Mesendoderm (in vitro differentiated cells): ENCODE measurements at regions not wholly inside any gene's neighbourhood (a gene's known extent, or its start where the extent isn't known, plus 50 kb on each side); places are given as distances from the start of the nearest gene placed in this dataset.

ENCODE experiments used
- DNase-seq: peaks from one replicate; pipeline ENCODE4 v3.0.0; 2013
- H2AK5ac ChIP-seq: 2 replicates; pipeline ENCODE4 v1.6.1; 2013; ENCODE audit warnings: low read length, inconsistent platforms
- H2BK120ac ChIP-seq: 2 replicates; pipeline ENCODE4 v1.6.1; 2013; ENCODE audit warnings: low read depth, mild to moderate bottlenecking, low read length, moderate library complexity, mixed read lengths
- H2BK15ac ChIP-seq: replicated peaks from 2 replicates; pipeline ENCODE4 v1.6.1; 2013; ENCODE audit warnings: low read depth, mild to moderate bottlenecking, moderate library complexity
- H2BK5ac ChIP-seq: 2 replicates; pipeline ENCODE4 v1.6.1; 2013; ENCODE audit warnings: low read length, inconsistent platforms
- H3K18ac ChIP-seq: 2 replicates; pipeline ENCODE4 v1.6.1; 2013; ENCODE audit warnings: mild to moderate bottlenecking, low read length, mixed read lengths
- H3K23ac ChIP-seq: one replicate; pipeline ENCODE4 v1.6.1; 2013; ENCODE audit warnings: low read length
- H3K27ac ChIP-seq: 2 replicates; pipeline ENCODE4 v1.5.1; 2013; ENCODE audit warnings: low read depth, mild to moderate bottlenecking, inconsistent platforms, low read length, moderate library complexity
- H3K27me3 ChIP-seq: 2 replicates; pipeline ENCODE4 v1.6.1; 2013; ENCODE audit warnings: low read length, control low read depth, mild to moderate bottlenecking, inconsistent platforms; ENCODE audit not compliant: insufficient read depth, poor library complexity
- H3K36me3 ChIP-seq: 2 replicates; pipeline ENCODE4 v1.6.1; 2013; ENCODE audit warnings: low read length, inconsistent platforms; ENCODE audit not compliant: control insufficient read depth, insufficient read depth
- H3K4ac ChIP-seq: one replicate; pipeline ENCODE4 v1.6.1; 2013; ENCODE audit warnings: low read depth, mild to moderate bottlenecking, low read length, moderate library complexity
- H3K4me1 ChIP-seq: 2 replicates; pipeline ENCODE4 v1.6.1; 2013; ENCODE audit warnings: low read depth, low read length, inconsistent platforms; ENCODE audit not compliant: control insufficient read depth
- H3K4me2 ChIP-seq: 2 replicates; pipeline ENCODE4 v1.6.1; 2013; ENCODE audit warnings: low read length
- H3K4me3 ChIP-seq: 2 replicates; pipeline ENCODE4 v1.5.1; 2013; ENCODE audit warnings: mild to moderate bottlenecking, low read length
- H3K56ac ChIP-seq: one replicate; pipeline ENCODE4 v1.6.1; 2013; ENCODE audit warnings: low read length
- H3K79me1 ChIP-seq: 2 replicates; pipeline ENCODE4 v1.6.1; 2013; ENCODE audit warnings: low read length, inconsistent platforms
- H3K79me2 ChIP-seq: 2 replicates; pipeline ENCODE4 v1.6.1; 2013; ENCODE audit warnings: mild to moderate bottlenecking, low read length; ENCODE audit not compliant: control insufficient read depth, insufficient read depth
- H3K9ac ChIP-seq: 2 replicates; pipeline ENCODE4 v1.6.1; 2013; ENCODE audit warnings: low read length, inconsistent platforms
- H4K5ac ChIP-seq: one replicate; pipeline ENCODE4 v1.6.1; 2013; ENCODE audit warnings: low read length
- H4K8ac ChIP-seq: one replicate; pipeline ENCODE4 v1.6.1; 2013; ENCODE audit warnings: low read depth, mild to moderate bottlenecking, control low read depth, low read length, moderate library complexity
- WGBS: extraction: QIAGEN DNeasy Blood & Tissue Kit; methylation state at CpG from one replicate; pipeline ENCODE4 v1.1.7; 2013; ENCODE audit warnings: low lambda C conversion rate, missing lambda C conversion rate; ENCODE audit not compliant: insufficient coverage; ENCODE audit errors: extremely low coverage; 5-methylcytosine and 5-hydroxymethylcytosine counted together

- Histone ChIP-seq H3K27ac (no peak overlapping the region), H3K36me3 (no peaks in the 10 kb centered on the region)
Observed at GRCh38 chr12:91417650-91418049, 235.0 kb upstream of the DCN start.

GRCh38 chr12:91414636-91415035 lies 232.0 kb upstream of the DCN start:
- no peak overlapping the region for H3K27ac ChIP-seq
- no peak overlapping the region for H3K4me2 ChIP-seq
- H3K79me2 ChIP-seq: no peaks in the 10 kb centered on the region
- no peaks in the 10 kb centered on the region for H3K79me1 ChIP-seq
- peaks cover 3% of the 10 kb centered on the region for H3K4me1 ChIP-seq
- H3K56ac ChIP-seq: no peak overlapping the region
- H3K27me3 ChIP-seq: no peaks in the 10 kb centered on the region
- no peak overlapping the region for H4K5ac ChIP-seq
- no peaks in the 10 kb centered on the region for H3K36me3 ChIP-seq
- no peak overlapping the region for H2BK5ac ChIP-seq
- no peak overlapping the region for H3K18ac ChIP-seq
- H2AK5ac ChIP-seq: no peak overlapping the region
- no peak overlapping the region for H3K4me3 ChIP-seq
- no peak for DNase-seq
- no peak overlapping the region for H3K9ac ChIP-seq
- no peak overlapping the region for H3K4ac ChIP-seq
- no peak overlapping the region for H2BK15ac ChIP-seq
- H4K8ac ChIP-seq: no peak overlapping the region
- no peak overlapping the region for H2BK120ac ChIP-seq
- H3K23ac ChIP-seq: no peak overlapping the region

More at GRCh38 chr12:91417650-91418049, 235.0 kb upstream of the DCN start:
- Histone ChIP-seq H3K4ac (no peak overlapping the region), H3K9ac (no peak overlapping the region), H3K4me2 (no peak overlapping the region), H4K8ac (no peak overlapping the region), H3K79me2 (no peaks in the 10 kb centered on the region), H2AK5ac (no peak overlapping the region), H2BK120ac (no peak overlapping the region), H3K23ac (no peak overlapping the region), H3K4me1 (peaks cover 3% of the 10 kb centered on the region), H3K56ac (no peak overlapping the region), H3K79me1 (no peaks in the 10 kb centered on the region), H2BK15ac (no peak overlapping the region), H4K5ac (no peak overlapping the region), H2BK5ac (no peak overlapping the region), H3K27me3 (no peaks in the 10 kb centered on the region), H3K4me3 (no peak overlapping the region), H3K18ac (no peak overlapping the region)
- WGBS: no CpG with 5 or more reads among the region's 3 CpGs
- DNase-seq: no peak

- Histone ChIP-seq H3K4me3 (no peak overlapping the region), H3K36me3 (no peaks in the 10 kb centered on the region), H3K23ac (no peak overlapping the region), H3K79me2 (no peaks in the 10 kb centered on the region), H2BK15ac (no peak overlapping the region), H2BK5ac (no peak overlapping the region), H3K4me1 (peaks cover 3% of the 10 kb centered on the region), H3K9ac (no peak overlapping the region), H4K5ac (no peak overlapping the region), H3K79me1 (no peaks in the 10 kb centered on the region), H4K8ac (no peak overlapping the region), H3K4ac (no peak overlapping the region), H3K4me2 (no peak overlapping the region), H3K27ac (no peak overlapping the region), H3K18ac (no peak overlapping the region), H3K56ac (no peak overlapping the region), H3K27me3 (no peaks in the 10 kb centered on the region), H2BK120ac (no peak overlapping the region), H2AK5ac (no peak overlapping the region)
- WGBS: no CpG with 5 or more reads among the region's 6 CpGs
- peak; percentile 47 for DNase-seq
Observed at GRCh38 chr12:91413581-91414546, 231.2 kb upstream of the DCN start.

GRCh38 chr12:91406920-91407341 lies 224.3 kb upstream of the DCN start:
- H3K4ac ChIP-seq: no peak overlapping the region
- H3K4me3 ChIP-seq: no peak overlapping the region
- WGBS: no CpG with 5 or more reads among the region's 1 CpG
- H3K18ac ChIP-seq: no peak overlapping the region
- H2AK5ac ChIP-seq: no peak overlapping the region
- no peak overlapping the region for H3K23ac ChIP-seq
- H3K36me3 ChIP-seq: no peaks in the 10 kb centered on the region
- H3K27me3 ChIP-seq: no peaks in the 10 kb centered on the region
- no peak overlapping the region for H2BK5ac ChIP-seq
- H3K79me1 ChIP-seq: no peaks in the 10 kb centered on the region
- no peak overlapping the region for H3K4me2 ChIP-seq
- no peaks in the 10 kb centered on the region for H3K4me1 ChIP-seq
- no peak overlapping the region for H2BK15ac ChIP-seq
- H4K5ac ChIP-seq: no peak overlapping the region
- no peak overlapping the region for H3K27ac ChIP-seq
- H4K8ac ChIP-seq: no peak overlapping the region
- no peak overlapping the region for H3K9ac ChIP-seq
- DNase-seq: peak; percentile 28
- no peak overlapping the region for H2BK120ac ChIP-seq
- no peak overlapping the region for H3K56ac ChIP-seq
- H3K79me2 ChIP-seq: no peaks in the 10 kb centered on the region

GRCh38 chr12:91404441-91404840 lies 221.8 kb upstream of the DCN start:
- H4K8ac ChIP-seq: no peak overlapping the region
- no peak overlapping the region for H3K23ac ChIP-seq
- no peaks in the 10 kb centered on the region for H3K79me1 ChIP-seq
- no peak overlapping the region for H3K27ac ChIP-seq
- no peak for DNase-seq
- no CpG with 5 or more reads among the region's 4 CpGs for WGBS
- no peak overlapping the region for H3K9ac ChIP-seq
- H2BK15ac ChIP-seq: no peak overlapping the region
- no peaks in the 10 kb centered on the region for H3K27me3 ChIP-seq
- H3K4me2 ChIP-seq: no peak overlapping the region
- no peaks in the 10 kb centered on the region for H3K79me2 ChIP-seq
- H4K5ac ChIP-seq: no peak overlapping the region
- H3K4me1 ChIP-seq: peaks cover 1% of the 10 kb centered on the region
- H3K56ac ChIP-seq: no peak overlapping the region
- no peaks in the 10 kb centered on the region for H3K36me3 ChIP-seq
- H2BK5ac ChIP-seq: no peak overlapping the region
- no peak overlapping the region for H2BK120ac ChIP-seq
- H3K18ac ChIP-seq: no peak overlapping the region
- H3K4ac ChIP-seq: no peak overlapping the region
- H3K4me3 ChIP-seq: no peak overlapping the region
- H2AK5ac ChIP-seq: no peak overlapping the region

GRCh38 chr12:91401190-91401589 lies 218.6 kb upstream of the DCN start:
- Histone ChIP-seq H2BK5ac (no peak overlapping the region), H3K79me2 (no peaks in the 10 kb centered on the region), H3K27ac (no peak overlapping the region), H2AK5ac (no peak overlapping the region), H3K9ac (no peak overlapping the region), H4K8ac (no peak overlapping the region), H3K56ac (no peak overlapping the region), H4K5ac (no peak overlapping the region), H2BK15ac (no peak overlapping the region), H3K23ac (no peak overlapping the region), H3K4me2 (no peak overlapping the region), H3K4ac (no peak overlapping the region), H3K79me1 (no peaks in the 10 kb centered on the region), H3K27me3 (no peaks in the 10 kb centered on the region), H3K18ac (no peak overlapping the region), H3K4me1 (peaks cover 2% of the 10 kb centered on the region), H3K36me3 (no peaks in the 10 kb centered on the region), H2BK120ac (no peak overlapping the region), H3K4me3 (no peak overlapping the region)
- no peak for DNase-seq
